Spleen (tissue), 11 donors: ENCODE measurements at regions not wholly inside any gene's neighbourhood (a gene's known extent, or its start where the extent isn't known, plus 50 kb on each side); places are given as distances from the start of the nearest gene placed in this dataset.

ENCODE experiments used
- DNase-seq: peaks from one replicate; pipeline ENCODE4 v3.0.0-alpha.2; 2020
- H3K27ac ChIP-seq, 8 donors: fragments of 200-600 bp; sonication (generic) in 7 of 8; 1 replicate in 4 of 8; 2 replicates in 4 of 8; pipeline versions ENCODE4 v1.5.0 to v1.8.0; 2016 to 2021; ENCODE audit warnings: inconsistent platforms in 4 of 8, mild to moderate bottlenecking in 4 of 8, moderate library complexity in 1 of 8
- H3K27me3 ChIP-seq, 7 donors: fragments of 200-600 bp; sonication (generic) in 6 of 7; replicated peaks in 1 of 7; 1 replicate in 4 of 7; 2 replicates in 3 of 7; pipeline versions ENCODE4 v1.5.0 to v1.8.0; 2016 to 2021; ENCODE audit warnings: inconsistent platforms in 3 of 7, mild to moderate bottlenecking in 1 of 7
- H3K36me3 ChIP-seq, 6 donors: fragments of 200-600 bp; sonication (generic) in 5 of 6; 1 replicate in 4 of 6; 2 replicates in 2 of 6; pipeline versions ENCODE4 v1.5.0 to v1.8.0; 2016 to 2021; ENCODE audit warnings: inconsistent platforms in 2 of 6
- H3K4me1 ChIP-seq, 6 donors: fragments of 200-600 bp; sonication (generic) in 5 of 6; 1 replicate in 3 of 6; 2 replicates in 3 of 6; pipeline versions ENCODE4 v1.5.0 to v1.8.0; 2016 to 2021; ENCODE audit warnings: inconsistent platforms in 3 of 6
- H3K4me3 ChIP-seq, 8 donors: fragments of 200-600 bp; sonication (generic) in 7 of 8; 1 replicate in 4 of 8; 2 replicates in 4 of 8; pipeline versions ENCODE4 v1.5.0 to v1.8.0; 2016 to 2021; ENCODE audit warnings: inconsistent platforms in 4 of 8, mild to moderate bottlenecking in 4 of 8, moderate library complexity in 2 of 8
- H3K9me3 ChIP-seq, 8 donors: fragments of 200-600 bp; sonication (generic) in 7 of 8; 1 replicate in 4 of 8; 2 replicates in 4 of 8; pipeline versions ENCODE4 v1.5.0 to v1.8.0; 2016 to 2021; ENCODE audit warnings: inconsistent platforms in 4 of 8
- POLR2A ChIP-seq, 3 donors: fragments of 450-650 bp; IDR thresholded peaks; one replicate each; pipeline ENCODE4 v1.5.1; 2017; ENCODE audit warnings: antibody characterized with exemption in 3 of 3, mild to moderate bottlenecking in 1 of 3
- POLR2AphosphoS5 ChIP-seq, 3 donors: sonication (generic); formaldehyde crosslinking; IDR thresholded peaks; one replicate each; pipeline ENCODE4 v1.5.1; 2017; ENCODE audit warnings: antibody characterized with exemption in 3 of 3
- WGBS, 5 donors: extraction: QIAGEN DNeasy Blood & Tissue Kit in 3 of 5; methylation state at CpG; one replicate each; pipeline versions ENCODE4 v1.1.5 to v1.1.7; 2013 to 2018; 5-methylcytosine and 5-hydroxymethylcytosine counted together
- intact Hi-C: fragments of 100-400 bp; cut with DNase I; formaldehyde crosslinking; loops from one replicate; pipeline ENCODE4 v1.15.0; 2023; ENCODE audit warnings: low total_unique reads
- TF ChIP-seq, protein P1 (sequence below), 11 experiments: fragments of 200-600 bp in 7 of 11; fragments of 450-650 bp in 4 of 11; sonication (generic) in 4 of 11; IDR thresholded peaks in 8 of 11; conservative IDR thresholded peaks in 3 of 11; 1 replicate in 7 of 11; 2 replicates in 4 of 11; pipeline versions ENCODE4 v1.4.0 to v1.8.0; 2016 to 2021; ENCODE audit warnings: antibody characterized with exemption in 11 of 11, inconsistent platforms in 4 of 11, mild to moderate bottlenecking in 1 of 11
- donor health status: healthy with polysubstance abuse.
- donor health status: DM: no; HTN: no; CAD: no; lungs with moderate emphysema.
- donor health status: DM: no; HTN: no; CAD: no.
- donor health status: Bipolar disorder and iron deficiency.
- donor health status: healthy.
- donor health status: DM: no; HTN: no; CAD: no.
- donor health status: DM: yes; HTN: yes; CAD: no.

DNA sequence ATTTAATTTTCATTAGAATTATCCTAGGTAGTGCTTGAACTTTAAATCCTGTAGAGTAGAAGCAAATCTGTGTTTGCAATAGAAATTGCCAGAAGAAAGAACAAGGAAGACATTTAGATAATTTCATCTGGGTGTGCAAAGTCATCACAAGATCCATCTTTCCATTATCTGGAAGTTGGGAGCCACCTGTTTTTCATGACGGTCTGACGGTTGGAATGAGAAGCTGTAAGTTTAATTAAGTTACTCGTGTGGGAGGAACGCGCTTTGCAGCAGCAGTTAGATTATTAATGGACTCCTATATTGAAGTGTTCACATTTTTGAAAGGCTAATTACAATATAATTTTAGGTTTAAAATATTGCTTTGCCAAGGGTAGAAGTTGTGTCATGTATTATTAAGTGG, 69.9 kb upstream of the PARD3B start:
- TF ChIP-seq, protein P1, sequence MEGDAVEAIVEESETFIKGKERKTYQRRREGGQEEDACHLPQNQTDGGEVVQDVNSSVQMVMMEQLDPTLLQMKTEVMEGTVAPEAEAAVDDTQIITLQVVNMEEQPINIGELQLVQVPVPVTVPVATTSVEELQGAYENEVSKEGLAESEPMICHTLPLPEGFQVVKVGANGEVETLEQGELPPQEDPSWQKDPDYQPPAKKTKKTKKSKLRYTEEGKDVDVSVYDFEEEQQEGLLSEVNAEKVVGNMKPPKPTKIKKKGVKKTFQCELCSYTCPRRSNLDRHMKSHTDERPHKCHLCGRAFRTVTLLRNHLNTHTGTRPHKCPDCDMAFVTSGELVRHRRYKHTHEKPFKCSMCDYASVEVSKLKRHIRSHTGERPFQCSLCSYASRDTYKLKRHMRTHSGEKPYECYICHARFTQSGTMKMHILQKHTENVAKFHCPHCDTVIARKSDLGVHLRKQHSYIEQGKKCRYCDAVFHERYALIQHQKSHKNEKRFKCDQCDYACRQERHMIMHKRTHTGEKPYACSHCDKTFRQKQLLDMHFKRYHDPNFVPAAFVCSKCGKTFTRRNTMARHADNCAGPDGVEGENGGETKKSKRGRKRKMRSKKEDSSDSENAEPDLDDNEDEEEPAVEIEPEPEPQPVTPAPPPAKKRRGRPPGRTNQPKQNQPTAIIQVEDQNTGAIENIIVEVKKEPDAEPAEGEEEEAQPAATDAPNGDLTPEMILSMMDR (IDR thresholded peaks at IDR 0.05 in 8 of 11, conservative IDR thresholded peaks at IDR 0.05 in 3 of 11), result no peak
- no peak for TF ChIP-seq POLR2AphosphoS5 (IDR thresholded peaks at IDR 0.05)
- TF ChIP-seq POLR2A (IDR thresholded peaks at IDR 0.05), result no peak
- DNase-seq, result no peak
- Histone ChIP-seq H3K4me1 (no peaks in the 10 kb centered on the region), H3K36me3 (no peaks in the 10 kb centered on the region), H3K9me3 (no peaks in the 10 kb centered on the region), H3K27me3 (no peaks in the 10 kb centered on the region), H3K27ac (no peak overlapping the region), H3K4me3 (no peak overlapping the region)
- intact Hi-C loops, result no loop called here
- WGBS, 5 donors, result 88 to 93% (median 91%) methylated on average over 5 of the region's 5 CpGs

DNA sequence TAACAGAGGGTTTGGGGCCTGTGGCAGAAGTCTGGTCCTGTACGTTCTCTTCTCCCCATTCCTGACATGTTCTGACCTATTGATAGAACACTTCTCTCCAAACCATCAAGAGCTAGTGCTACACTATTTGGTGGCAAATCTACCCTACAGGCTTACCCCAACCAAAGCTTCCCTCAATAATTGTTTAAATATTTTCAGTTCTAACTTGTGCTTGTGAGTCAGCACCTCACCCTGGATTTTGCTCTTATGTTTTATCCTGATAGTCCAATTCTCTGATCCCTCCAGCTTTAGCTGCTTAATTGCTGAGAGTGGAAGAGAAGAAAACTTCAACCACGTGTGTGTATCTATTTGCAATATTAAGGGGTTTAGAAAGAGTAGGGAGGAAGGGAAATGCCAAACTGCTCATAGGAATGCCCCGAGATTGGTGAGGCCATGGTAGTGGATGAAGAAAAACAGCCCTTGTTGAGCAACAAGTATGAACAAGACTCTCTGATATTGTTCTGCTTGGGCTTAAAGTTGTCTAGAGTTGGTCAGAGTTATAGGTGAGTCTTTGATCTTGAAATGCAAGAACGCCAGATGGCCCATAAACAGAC, 67.8 kb upstream of the PARD3B start:
- intact Hi-C loops, result no loop called here
- DNase-seq, result no peak
- no peaks in the 10 kb centered on the region for H3K36me3 ChIP-seq
- H3K4me3 ChIP-seq, result no peak overlapping the region
- peaks cover 0 to 2% (median 0%) of the 10 kb centered on the region in 7 donors for H3K27me3 ChIP-seq
- H3K27ac ChIP-seq, result no peak overlapping the region
- no peaks in the 10 kb centered on the region for H3K9me3 ChIP-seq
- no peaks in the 10 kb centered on the region for H3K4me1 ChIP-seq
- TF ChIP-seq POLR2A (IDR thresholded peaks at IDR 0.05), result no peak
- WGBS, 5 donors, result 86 to 89% (median 87%) methylated on average over 4 of the region's 4 CpGs

DNA sequence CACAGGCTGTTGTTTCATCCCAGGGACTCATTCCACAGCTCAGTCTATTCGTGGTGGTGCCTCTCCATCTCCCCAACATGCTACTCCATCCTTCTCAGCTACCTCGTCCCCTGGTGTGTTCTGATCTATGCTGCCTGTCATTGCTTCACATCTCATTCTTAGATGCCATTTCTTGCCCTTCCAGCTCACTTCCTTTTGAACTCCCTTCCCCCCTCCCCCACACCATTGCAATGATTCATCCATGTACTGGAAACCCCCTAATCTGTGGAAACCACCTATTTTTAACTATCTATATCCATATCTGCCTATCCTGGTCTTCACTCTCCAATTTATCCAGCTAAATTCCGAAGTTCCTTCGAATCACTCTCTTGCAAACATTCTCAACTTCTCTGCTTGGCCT, 65.7 kb upstream of the PARD3B start:
- Histone ChIP-seq H3K36me3 (no peaks in the 10 kb centered on the region), H3K4me1 (no peaks in the 10 kb centered on the region), H3K4me3 (no peak overlapping the region), H3K9me3 (no peaks in the 10 kb centered on the region), H3K27ac (no peak overlapping the region), H3K27me3 (peaks cover 0 to 3% (median 0%) of the 10 kb centered on the region in 7 donors)
- TF ChIP-seq POLR2A (IDR thresholded peaks at IDR 0.05), result no peak
- DNase-seq, result no peak
- intact Hi-C loops, result no loop called here
- WGBS, 5 donors, result 58 to 79% (median 72%) methylated on average over 4 of the region's 4 CpGs

DNA sequence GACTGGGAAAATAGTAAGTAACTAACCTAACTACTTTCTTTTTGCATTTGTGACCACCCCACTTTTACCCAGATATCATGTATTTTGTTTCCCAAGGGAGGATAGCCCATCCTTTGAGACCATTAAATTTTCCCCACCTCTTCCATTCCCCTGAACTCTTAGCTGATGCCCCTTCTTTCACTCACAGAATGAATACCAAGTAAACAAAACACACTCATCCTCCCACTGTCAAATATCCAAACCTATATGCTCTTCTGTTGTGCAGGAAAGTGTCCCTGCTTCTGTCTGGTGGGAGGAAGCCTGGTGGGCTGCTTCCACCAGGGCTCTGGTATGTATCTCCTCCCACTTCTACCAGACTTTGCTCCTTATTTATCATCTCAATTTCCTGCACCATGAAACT, 64.6 kb upstream of the PARD3B start:
- H3K4me1 ChIP-seq, result no peaks in the 10 kb centered on the region
- H3K27ac ChIP-seq, result no peak overlapping the region
- no peaks in the 10 kb centered on the region for H3K9me3 ChIP-seq
- DNase-seq, result no peak
- no peak overlapping the region for H3K4me3 ChIP-seq
- intact Hi-C loops, result no loop called here
- no peaks in the 10 kb centered on the region for H3K36me3 ChIP-seq
- peaks cover 0 to 3% (median 0%) of the 10 kb centered on the region in 7 donors for H3K27me3 ChIP-seq
- TF ChIP-seq, protein P1 (IDR thresholded peaks at IDR 0.05 in 8 of 11, conservative IDR thresholded peaks at IDR 0.05 in 3 of 11), result no peak
- TF ChIP-seq POLR2A (IDR thresholded peaks at IDR 0.05) (no peak), POLR2AphosphoS5 (IDR thresholded peaks at IDR 0.05) (no peak)

DNA sequence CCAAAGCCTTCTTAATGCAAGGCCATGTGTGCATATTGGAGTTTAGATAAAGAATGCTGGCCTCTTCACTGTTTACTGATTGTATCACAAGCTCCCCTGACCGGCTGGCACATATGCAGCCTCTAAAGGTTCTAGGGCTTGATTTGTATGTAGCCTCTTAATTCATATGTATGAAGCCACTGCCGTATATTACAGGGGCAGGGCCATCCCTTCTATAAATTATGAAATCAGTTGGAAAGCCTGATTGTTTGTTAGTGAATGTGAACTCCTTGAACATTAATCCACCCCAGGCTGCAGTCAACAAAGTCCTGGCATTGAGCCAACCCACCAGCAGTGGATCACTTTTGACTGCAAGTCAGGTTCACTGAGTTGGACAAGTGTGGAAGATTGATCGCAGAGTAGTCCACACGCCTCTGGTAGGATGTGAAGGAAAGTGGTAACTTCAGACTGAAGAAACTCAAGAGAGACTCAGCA, 61.6 kb upstream of the PARD3B start:
- WGBS, 5 donors, result 60 to 70% (median 63%) methylated on average over 4 of the region's 4 CpGs
- DNase-seq, result no peak

DNA sequence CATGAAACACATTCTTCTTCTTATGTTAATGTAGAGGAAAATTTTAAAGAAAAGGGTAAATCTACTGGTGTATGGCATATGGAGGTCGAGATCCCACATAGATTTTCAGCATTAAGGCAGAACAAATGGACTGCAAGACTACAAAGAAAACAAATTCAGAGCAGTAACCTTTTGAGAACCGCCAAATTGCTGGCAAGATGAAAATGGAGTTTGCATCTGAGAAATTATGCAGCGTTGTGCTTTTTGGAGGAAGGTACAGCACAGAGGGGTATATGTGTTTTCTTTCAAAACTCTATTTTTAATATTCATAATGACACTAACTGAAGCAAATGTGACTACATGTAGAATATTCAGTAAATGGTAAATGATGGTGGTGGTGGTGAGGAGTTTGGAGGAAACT, 59.0 kb upstream of the PARD3B start:
- peaks cover 0 to 3% (median 0%) of the 10 kb centered on the region in 7 donors for H3K27me3 ChIP-seq
- no peaks in the 10 kb centered on the region for H3K4me1 ChIP-seq
- no peak for DNase-seq
- intact Hi-C loops, result no loop called here
- no peaks in the 10 kb centered on the region for H3K36me3 ChIP-seq
- TF ChIP-seq, protein P1 (IDR thresholded peaks at IDR 0.05 in 8 of 11, conservative IDR thresholded peaks at IDR 0.05 in 3 of 11), result no peak
- no peak for TF ChIP-seq POLR2AphosphoS5 (IDR thresholded peaks at IDR 0.05)
- TF ChIP-seq POLR2A (IDR thresholded peaks at IDR 0.05), result no peak
- no peak overlapping the region for H3K27ac ChIP-seq
- no peak overlapping the region for H3K4me3 ChIP-seq
- 80 to 89% (median 82%) methylated on average over 3 of the region's 3 CpGs for WGBS, 5 donors
- H3K9me3 ChIP-seq, result no peaks in the 10 kb centered on the region

More for the DNA sequence above, 61.6 kb upstream of the PARD3B start:
- TF ChIP-seq POLR2AphosphoS5 (IDR thresholded peaks at IDR 0.05), result no peak
- Histone ChIP-seq H3K27me3 (peaks cover 0 to 3% (median 0%) of the 10 kb centered on the region in 7 donors), H3K9me3 (no peaks in the 10 kb centered on the region), H3K27ac (no peak overlapping the region), H3K36me3 (no peaks in the 10 kb centered on the region), H3K4me3 (no peak overlapping the region), H3K4me1 (no peaks in the 10 kb centered on the region)
- intact Hi-C loops, result no loop called here
